ENCODE measurements at regions not wholly inside any gene's neighbourhood (a gene's known extent, or its start where the extent isn't known, plus 50 kb on each side); places are given as distances from the start of the nearest gene placed in this dataset.

GRCh38 chr11:109096266-109096665 lies 325.7 kb upstream of the C11orf87 start:
- no peak for FAIRE-seq
- DNase-seq (ENCODE audit: insufficient read length, low spot score) = no peak
- no peak for TF ChIP-seq CTCF (IDR thresholded peaks at IDR 0.05; ENCODE audit: insufficient read depth, missing control alignments)

DNA sequence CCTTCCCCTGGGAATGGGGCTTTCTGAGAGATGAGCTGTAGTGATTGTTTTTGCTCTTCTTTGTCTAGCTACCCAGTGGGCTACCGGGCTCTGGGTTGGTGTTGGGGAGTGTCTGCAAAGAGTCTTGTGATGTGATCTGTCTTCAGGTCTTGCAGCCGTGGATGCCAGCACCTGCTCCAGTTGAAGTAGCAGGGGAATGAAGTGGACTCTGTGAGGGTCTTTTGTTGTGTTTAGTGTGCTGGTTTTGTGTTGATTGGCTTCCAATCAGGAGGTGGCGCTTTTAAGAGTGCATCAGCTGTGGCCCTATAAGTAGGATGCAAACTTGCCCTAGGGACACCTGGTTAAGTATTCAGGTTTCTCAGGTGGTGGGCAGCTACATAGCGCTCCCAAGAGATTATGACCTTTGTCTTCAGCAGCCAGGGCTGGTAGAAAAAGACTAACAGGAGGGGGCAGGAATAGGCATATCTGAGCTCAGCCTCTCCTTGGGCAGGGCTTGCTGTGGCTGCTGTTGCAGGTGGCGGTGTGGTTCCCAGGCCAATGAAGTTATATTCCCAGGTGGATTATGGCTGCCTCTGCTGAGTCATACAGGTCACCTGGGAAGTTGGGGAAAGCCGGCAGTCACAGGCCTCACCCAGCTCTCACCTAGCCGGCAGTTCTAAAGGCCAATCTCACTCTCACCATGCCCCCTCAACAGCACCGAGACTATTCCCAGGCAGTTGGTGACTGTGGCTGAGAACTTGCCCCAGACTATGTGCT lies 315.7 kb upstream of the C11orf87 start:
- no peak for FAIRE-seq
- TF ChIP-seq CTCF (IDR thresholded peaks at IDR 0.05; ENCODE audit: insufficient read depth, missing control alignments) = no peak
- DNase-seq (ENCODE audit: insufficient read length, low spot score) = no peak

DNA sequence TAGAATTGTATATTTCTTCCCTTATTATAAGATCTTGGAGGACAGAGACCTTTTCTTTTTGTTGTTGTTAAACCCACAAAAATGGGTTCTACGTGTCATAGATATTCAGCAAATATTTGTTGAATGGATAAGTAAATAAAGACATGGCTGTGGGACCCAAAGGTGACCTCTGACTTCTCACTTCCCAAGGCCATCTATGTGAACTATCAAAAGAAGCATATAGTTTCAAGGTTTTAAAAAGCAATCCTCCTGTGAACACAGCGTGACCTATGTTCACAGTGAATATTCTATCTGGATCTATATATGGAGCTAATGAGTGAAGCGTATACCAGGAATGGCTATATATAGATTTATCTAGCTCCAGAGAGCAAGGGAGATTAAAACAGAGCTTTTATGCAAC lies 312.8 kb upstream of the C11orf87 start:
- no peak for DNase-seq (ENCODE audit: insufficient read length, low spot score)
- no peak for FAIRE-seq
- TF ChIP-seq CTCF (IDR thresholded peaks at IDR 0.05; ENCODE audit: insufficient read depth, missing control alignments) = no peak

DNA sequence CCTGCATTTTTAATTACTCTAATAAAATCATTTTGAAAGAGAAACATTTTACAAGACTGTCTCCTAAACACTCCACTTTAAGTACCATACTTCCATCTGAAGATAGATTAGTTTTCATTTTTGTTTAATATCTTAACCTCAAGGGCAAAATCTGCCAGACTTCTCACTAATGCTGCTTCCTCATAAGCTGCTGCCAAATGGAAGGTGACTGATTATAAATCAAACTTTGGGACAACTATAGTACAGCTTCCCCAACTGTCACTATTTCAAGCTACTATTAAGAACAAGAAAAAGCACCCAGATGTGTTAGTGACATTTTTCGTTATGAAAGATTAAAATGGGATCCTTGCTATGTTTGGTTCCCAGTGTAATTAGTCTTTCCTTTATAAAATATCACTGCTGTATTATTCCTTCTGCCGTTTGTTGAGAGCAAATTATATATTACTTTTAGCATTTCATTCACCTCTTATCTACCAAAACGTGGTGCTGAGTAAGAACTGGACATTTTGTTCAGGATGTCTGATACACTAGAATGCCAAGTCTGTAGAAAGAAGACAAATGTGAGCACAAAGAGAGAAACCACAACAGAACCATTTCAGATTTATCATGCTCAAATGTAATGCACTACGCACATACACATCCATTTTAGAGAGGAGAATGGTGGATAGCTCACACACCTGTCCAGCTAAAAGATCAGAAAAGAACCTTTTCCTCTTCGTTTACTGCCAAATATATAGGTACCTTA lies 312.2 kb upstream of the C11orf87 start:
- TF ChIP-seq CTCF (IDR thresholded peaks at IDR 0.05; ENCODE audit: insufficient read depth, missing control alignments) = no peak
- FAIRE-seq (no peak), DNase-seq (ENCODE audit: insufficient read length, low spot score) (no peak)

- no peak for FAIRE-seq
- DNase-seq (ENCODE audit: insufficient read length, low spot score) = no peak
- TF ChIP-seq CTCF (IDR thresholded peaks at IDR 0.05; ENCODE audit: insufficient read depth, missing control alignments) = no peak
These were observed 309.7 kb upstream of the C11orf87 start for GRCh38 chr11:109112261-109112660.

DNA sequence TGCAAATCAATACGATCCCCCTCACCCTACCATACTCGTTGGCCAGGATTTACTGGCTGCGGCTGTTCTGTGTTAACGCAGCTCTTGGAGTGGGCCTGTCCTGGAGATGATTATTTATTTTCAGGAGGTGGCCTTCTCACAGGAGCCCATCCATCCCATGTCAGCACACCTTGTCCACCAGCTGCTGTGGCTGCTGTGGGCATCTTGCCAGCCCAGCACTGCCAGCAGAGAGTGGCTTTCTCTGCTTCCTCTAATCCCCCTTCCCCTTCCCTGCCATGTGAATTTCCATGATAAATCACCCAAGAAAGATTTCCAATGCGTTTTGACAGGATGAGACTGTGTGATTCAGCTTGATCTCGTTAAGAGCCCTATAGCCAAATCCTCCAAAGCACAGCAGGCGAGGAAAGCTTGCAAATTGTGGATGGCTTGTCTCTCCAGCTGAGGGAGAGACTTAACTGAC lies 309.1 kb upstream of the C11orf87 start:
- FAIRE-seq (peak; percentile 82), DNase-seq (ENCODE audit: insufficient read length, low spot score) (peak; percentile 29)
- TF ChIP-seq CTCF (IDR thresholded peaks at IDR 0.05; ENCODE audit: insufficient read depth, missing control alignments) = no peak

- FAIRE-seq (no peak), DNase-seq (ENCODE audit: insufficient read length, low spot score) (no peak)
- no peak for TF ChIP-seq CTCF (IDR thresholded peaks at IDR 0.05; ENCODE audit: insufficient read depth, missing control alignments)
These were observed 301.6 kb upstream of the C11orf87 start for GRCh38 chr11:109120341-109120740.

Data from D721Med (cell line).